ENCODE measurements at regions not wholly inside any gene's neighbourhood (a gene's known extent, or its start where the extent isn't known, plus 50 kb on each side); places are given as distances from the start of the nearest gene placed in this dataset.

DNA sequence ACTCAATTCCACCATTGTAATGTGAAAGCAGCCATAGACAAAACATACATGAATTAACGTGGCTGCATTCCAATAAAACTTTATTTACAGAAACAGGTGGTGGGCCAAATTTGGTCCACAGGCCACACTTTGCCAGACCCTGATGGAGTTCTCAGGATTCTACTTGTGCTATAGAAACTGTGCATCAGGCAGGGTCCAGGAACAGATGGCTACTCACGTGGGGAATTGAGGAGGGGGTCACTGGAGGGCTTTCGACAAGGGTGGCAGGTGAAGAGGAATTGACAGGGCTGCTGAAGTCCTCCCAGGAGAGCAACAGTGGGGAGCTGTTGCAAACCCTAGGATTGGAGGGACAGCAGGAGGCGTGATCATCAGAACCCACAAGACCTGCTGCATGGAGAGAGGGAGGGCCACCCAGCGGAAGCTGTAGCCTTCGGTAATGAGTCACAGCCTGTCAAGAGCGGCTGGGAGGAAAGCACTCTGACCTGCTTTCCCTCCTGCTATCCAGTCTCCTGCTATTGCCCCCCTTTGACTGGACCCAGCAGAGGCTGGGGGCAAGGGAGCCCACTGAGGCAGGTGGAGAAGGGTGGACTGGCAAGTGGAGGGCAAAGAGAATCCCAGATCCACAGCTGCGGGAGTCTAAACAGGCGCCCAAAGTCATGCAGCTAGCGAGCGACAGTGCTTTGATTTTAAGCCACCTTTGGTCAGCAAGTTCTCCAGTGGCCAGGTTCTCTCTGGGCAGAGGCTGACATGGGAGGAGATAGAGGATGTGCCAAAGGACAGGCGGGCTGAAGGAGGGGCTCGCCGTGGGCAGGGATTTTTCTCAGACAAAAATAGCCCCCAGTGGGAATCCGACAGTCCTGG is 138.3 kb upstream of the SMIM23 start:
- no peaks in the 10 kb centered on the region for H3K27me3 ChIP-seq (ENCODE audit: control insufficient read depth in 1 of 2, insufficient read depth in 2 of 2, low read length in 1 of 2)
- H3K4me1 ChIP-seq (ENCODE audit: control insufficient read depth in 1 of 2, insufficient read depth in 2 of 2, low read length in 2 of 2), result no peaks in the 10 kb centered on the region
- no peak overlapping the region for H3K4me3 ChIP-seq (ENCODE audit: low read length in 2 of 2)
- H3K27ac ChIP-seq (ENCODE audit: low read depth in 1 of 2, low read length in 2 of 2), result no peak overlapping the region
- 82 to 83% methylated on average over 15 of the region's 15 CpGs for WGBS, 2 donors
- intact Hi-C loops (cut with DNase I), result no loop called here
- DNase-seq (no peak), ATAC-seq (ENCODE audit: low FRiP score) (no peak)
- no peaks in the 10 kb centered on the region for H3K9me3 ChIP-seq (ENCODE audit: control insufficient read depth, low read length)
- H3K36me3 ChIP-seq (ENCODE audit: control insufficient read depth in 1 of 2, insufficient read depth in 2 of 2, low read length in 1 of 2), result no peaks in the 10 kb centered on the region

DNA sequence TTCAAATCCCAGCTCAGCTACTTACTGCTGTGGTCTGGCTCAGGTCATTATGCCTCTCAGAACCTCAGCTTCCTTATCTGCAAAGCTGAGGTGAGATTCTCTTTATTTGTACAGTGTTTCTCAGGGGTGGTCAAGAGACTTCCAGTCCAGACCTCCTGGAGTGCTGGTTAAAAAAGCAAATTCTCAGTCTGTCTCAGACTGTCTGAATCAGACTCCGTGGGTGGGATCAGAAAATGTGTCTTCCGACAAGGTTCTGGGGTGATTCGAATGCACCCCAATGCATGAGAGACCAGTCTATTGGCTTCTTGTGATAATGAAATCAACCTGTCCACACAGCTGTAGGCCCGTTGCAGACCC is 137.7 kb upstream of the SMIM23 start:
- H3K4me3 ChIP-seq (ENCODE audit: low read length in 2 of 2), result no peak overlapping the region
- ATAC-seq (ENCODE audit: low FRiP score) (no peak), DNase-seq (no peak)
- no peaks in the 10 kb centered on the region for H3K9me3 ChIP-seq (ENCODE audit: control insufficient read depth, low read length)
- intact Hi-C loops (cut with DNase I), result no loop called here
- H3K27me3 ChIP-seq (ENCODE audit: control insufficient read depth in 1 of 2, insufficient read depth in 2 of 2, low read length in 1 of 2), result no peaks in the 10 kb centered on the region
- no peaks in the 10 kb centered on the region for H3K36me3 ChIP-seq (ENCODE audit: control insufficient read depth in 1 of 2, insufficient read depth in 2 of 2, low read length in 1 of 2)
- H3K27ac ChIP-seq (ENCODE audit: low read depth in 1 of 2, low read length in 2 of 2), result no peak overlapping the region
- H3K4me1 ChIP-seq (ENCODE audit: control insufficient read depth in 1 of 2, insufficient read depth in 2 of 2, low read length in 2 of 2), result no peaks in the 10 kb centered on the region
- 89 to 99% methylated on average over 4 of the region's 4 CpGs for WGBS, 2 donors

GRCh38 chr5:171648279-171649074 is 137.1 kb upstream of the SMIM23 start:
- DNase-seq (no peak), ATAC-seq (ENCODE audit: low FRiP score) (no peak)
- H3K27ac ChIP-seq (ENCODE audit: low read depth in 1 of 2, low read length in 2 of 2), result no peak overlapping the region
- no peaks in the 10 kb centered on the region for H3K27me3 ChIP-seq (ENCODE audit: control insufficient read depth in 1 of 2, insufficient read depth in 2 of 2, low read length in 1 of 2)
- no peaks in the 10 kb centered on the region for H3K9me3 ChIP-seq (ENCODE audit: control insufficient read depth, low read length)
- intact Hi-C loops (cut with DNase I), result no loop called here
- H3K4me3 ChIP-seq (ENCODE audit: low read length in 2 of 2), result no peak overlapping the region
- no peaks in the 10 kb centered on the region for H3K4me1 ChIP-seq (ENCODE audit: control insufficient read depth in 1 of 2, insufficient read depth in 2 of 2, low read length in 2 of 2)
- WGBS, 2 donors, result 89 to 90% methylated on average over 10 of the region's 10 CpGs
- no peaks in the 10 kb centered on the region for H3K36me3 ChIP-seq (ENCODE audit: control insufficient read depth in 1 of 2, insufficient read depth in 2 of 2, low read length in 1 of 2)

DNA sequence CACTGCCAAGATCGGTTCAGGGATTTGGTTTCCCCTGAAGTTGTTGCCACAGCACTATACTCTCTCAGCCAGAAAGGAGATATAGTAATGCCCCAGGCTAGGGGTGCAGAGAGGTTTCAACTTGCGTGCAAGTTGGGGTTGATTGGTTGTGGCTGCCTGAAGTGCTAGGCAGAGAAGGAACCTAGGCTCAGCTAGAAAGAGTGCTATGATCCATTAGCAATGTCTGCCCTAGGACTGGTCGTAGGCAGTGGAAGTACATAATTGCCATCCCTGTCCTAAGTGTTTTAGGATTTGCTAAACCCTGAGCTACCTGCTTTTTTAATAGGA is 136.6 kb upstream of the SMIM23 start:
- DNase-seq (no peak), ATAC-seq (ENCODE audit: low FRiP score) (no peak)
- H3K9me3 ChIP-seq (ENCODE audit: control insufficient read depth, low read length), result no peaks in the 10 kb centered on the region
- H3K27me3 ChIP-seq (ENCODE audit: control insufficient read depth in 1 of 2, insufficient read depth in 2 of 2, low read length in 1 of 2), result no peaks in the 10 kb centered on the region
- H3K27ac ChIP-seq (ENCODE audit: low read depth in 1 of 2, low read length in 2 of 2), result no peak overlapping the region
- WGBS, 2 donors, result 79 to 83% methylated on average over 3 of the region's 3 CpGs
- H3K4me3 ChIP-seq (ENCODE audit: low read length in 2 of 2), result no peak overlapping the region
- intact Hi-C loops (cut with DNase I), result no loop called here
- H3K36me3 ChIP-seq (ENCODE audit: control insufficient read depth in 1 of 2, insufficient read depth in 2 of 2, low read length in 1 of 2), result no peaks in the 10 kb centered on the region
- H3K4me1 ChIP-seq (ENCODE audit: control insufficient read depth in 1 of 2, insufficient read depth in 2 of 2, low read length in 2 of 2), result no peaks in the 10 kb centered on the region

DNA sequence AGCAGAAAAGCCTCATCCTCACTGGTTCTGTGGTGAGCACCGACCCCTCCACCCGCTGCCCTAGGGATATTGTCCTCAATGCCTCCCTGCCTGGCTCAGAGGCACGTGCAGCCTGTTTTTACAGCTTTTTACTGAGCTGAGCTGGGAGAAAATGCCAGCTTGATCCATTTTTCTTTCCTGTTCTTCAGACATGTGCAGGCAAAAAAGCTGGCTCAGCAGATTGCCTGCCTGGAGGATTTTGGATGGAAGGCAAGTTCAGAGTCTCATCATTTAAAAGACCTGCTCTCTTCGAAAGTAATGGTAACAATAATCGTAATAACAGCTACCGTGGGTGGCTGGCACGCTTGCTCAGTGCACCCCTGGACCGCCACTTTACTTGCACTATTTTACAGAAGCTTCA is 135.0 kb upstream of the SMIM23 start:
- intact Hi-C loops (cut with DNase I), result no loop called here
- 49 to 65% methylated on average over 8 of the region's 8 CpGs for whole genome bisulfite sequencing, 2 donors

DNA sequence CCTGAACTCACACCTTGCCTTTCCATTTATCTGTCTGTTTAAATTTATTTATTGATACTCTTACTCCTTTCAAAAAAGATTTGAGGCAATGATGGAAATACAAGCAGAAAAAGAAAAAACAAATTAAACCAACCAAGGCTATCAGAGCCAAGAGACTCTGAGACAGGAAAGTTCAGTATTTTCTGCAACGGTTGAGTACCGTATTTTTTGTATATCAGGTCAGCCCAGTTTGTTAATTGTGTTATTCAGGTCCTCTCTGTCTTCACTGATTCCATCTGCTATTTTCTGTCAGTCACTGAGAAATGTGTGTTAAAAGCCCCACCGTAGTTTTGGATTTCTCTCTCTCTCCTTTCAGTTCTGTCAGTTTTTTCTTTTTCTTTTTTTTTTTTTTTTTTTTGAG is 134.5 kb upstream of the SMIM23 start:
- Histone ChIP-seq H3K27ac (ENCODE audit: low read depth in 1 of 2, low read length in 2 of 2) (no peak overlapping the region), H3K4me3 (ENCODE audit: low read length in 2 of 2) (no peak overlapping the region), H3K27me3 (ENCODE audit: control insufficient read depth in 1 of 2, insufficient read depth in 2 of 2, low read length in 1 of 2) (no peaks in the 10 kb centered on the region), H3K9me3 (ENCODE audit: control insufficient read depth, low read length) (no peaks in the 10 kb centered on the region), H3K4me1 (ENCODE audit: control insufficient read depth in 1 of 2, insufficient read depth in 2 of 2, low read length in 2 of 2) (no peaks in the 10 kb centered on the region), H3K36me3 (ENCODE audit: control insufficient read depth in 1 of 2, insufficient read depth in 2 of 2, low read length in 1 of 2) (no peaks in the 10 kb centered on the region)
- ATAC-seq (ENCODE audit: low FRiP score) (no peak), DNase-seq (no peak)
- 32 to 45% methylated on average over 3 of the region's 3 CpGs for WGBS, 2 donors
- intact Hi-C loops (cut with DNase I), result no loop called here

More for the DNA sequence above, 135.0 kb upstream of the SMIM23 start:
- Histone ChIP-seq H3K27ac (ENCODE audit: low read depth in 1 of 2, low read length in 2 of 2) (no peak overlapping the region), H3K4me1 (ENCODE audit: control insufficient read depth in 1 of 2, insufficient read depth in 2 of 2, low read length in 2 of 2) (no peaks in the 10 kb centered on the region), H3K9me3 (ENCODE audit: control insufficient read depth, low read length) (no peaks in the 10 kb centered on the region), H3K27me3 (ENCODE audit: control insufficient read depth in 1 of 2, insufficient read depth in 2 of 2, low read length in 1 of 2) (no peaks in the 10 kb centered on the region), H3K36me3 (ENCODE audit: control insufficient read depth in 1 of 2, insufficient read depth in 2 of 2, low read length in 1 of 2) (no peaks in the 10 kb centered on the region), H3K4me3 (ENCODE audit: low read length in 2 of 2) (no peak overlapping the region)
- ATAC-seq (ENCODE audit: low FRiP score) (no peak), DNase-seq (no peak)

DNA sequence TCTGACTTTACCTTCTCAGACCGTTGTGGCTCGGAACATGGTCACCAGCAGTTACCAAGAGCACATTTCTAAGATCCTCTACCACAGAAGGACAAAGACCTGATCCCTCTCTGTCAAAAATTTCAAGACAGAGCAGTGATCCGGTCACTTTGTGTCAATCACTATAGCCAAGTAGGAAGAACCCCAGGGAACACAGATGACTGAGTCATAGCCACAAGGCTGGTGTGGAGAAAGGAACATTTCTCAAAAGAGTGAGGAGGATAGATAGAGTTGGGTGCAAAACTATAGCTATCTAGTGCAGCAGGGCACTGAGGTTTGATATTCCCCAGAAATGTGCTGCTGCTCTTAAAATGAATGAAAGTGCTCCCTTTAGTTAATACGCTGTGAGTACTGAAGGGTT is 130.7 kb upstream of the SMIM23 start:
- Histone ChIP-seq H3K4me3 (ENCODE audit: low read length in 2 of 2) (no peak overlapping the region), H3K27ac (ENCODE audit: low read depth in 1 of 2, low read length in 2 of 2) (no peak overlapping the region), H3K4me1 (ENCODE audit: control insufficient read depth in 1 of 2, insufficient read depth in 2 of 2, low read length in 2 of 2) (no peaks in the 10 kb centered on the region), H3K36me3 (ENCODE audit: control insufficient read depth in 1 of 2, insufficient read depth in 2 of 2, low read length in 1 of 2) (no peaks in the 10 kb centered on the region), H3K27me3 (ENCODE audit: control insufficient read depth in 1 of 2, insufficient read depth in 2 of 2, low read length in 1 of 2) (no peaks in the 10 kb centered on the region), H3K9me3 (ENCODE audit: control insufficient read depth, low read length) (no peaks in the 10 kb centered on the region)
- no peak for DNase-seq
- ATAC-seq (ENCODE audit: low FRiP score), result no peak
- intact Hi-C loops (cut with DNase I), result no loop called here
- 73 to 96% methylated on average over 4 of the region's 4 CpGs for WGBS, 2 donors

DNA sequence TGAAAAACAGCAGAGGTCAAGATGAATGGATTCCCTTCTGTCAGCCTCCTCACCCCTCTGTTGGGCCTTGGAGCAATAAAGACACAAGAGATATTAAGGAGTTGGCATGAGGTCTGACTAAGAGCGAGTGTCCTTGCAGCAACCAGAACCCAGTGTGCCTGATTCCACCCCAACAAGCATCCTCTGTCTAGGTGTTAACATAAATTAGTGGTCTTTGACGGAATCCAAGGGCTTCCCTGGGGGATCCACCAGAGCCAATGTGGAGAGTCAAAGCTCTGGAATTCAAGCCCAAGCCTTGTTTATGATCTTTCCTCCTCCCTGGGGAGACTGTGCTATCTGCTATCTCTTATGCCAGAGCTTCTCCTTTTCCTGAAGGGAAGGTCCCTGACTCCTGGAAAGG is 128.1 kb upstream of the SMIM23 start:
- intact Hi-C loops (cut with DNase I), result no loop called here

DNA sequence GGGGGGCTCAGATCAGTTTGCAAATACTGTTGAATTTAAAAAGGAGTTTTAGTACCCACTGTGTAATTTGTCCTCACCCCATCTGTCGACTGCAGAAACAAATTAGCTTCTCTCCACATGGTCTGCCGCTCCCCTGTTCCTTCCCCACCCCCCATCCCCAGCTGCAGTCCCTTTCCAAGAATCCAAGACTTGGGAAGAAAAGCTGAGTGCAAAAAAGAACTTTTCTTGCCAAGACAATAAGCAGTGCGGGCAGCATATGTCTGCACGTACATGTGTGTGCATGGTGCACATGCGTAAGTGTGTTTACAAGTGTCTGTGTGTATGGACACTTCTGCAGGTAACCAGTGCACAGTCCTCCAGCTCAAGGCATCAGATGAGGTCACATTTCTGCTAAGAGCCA is 125.7 kb upstream of the SMIM23 start:
- 31 to 50% methylated on average over 5 of the region's 5 CpGs for WGBS, 2 donors
- Histone ChIP-seq H3K9me3 (ENCODE audit: control insufficient read depth, low read length) (no peaks in the 10 kb centered on the region), H3K4me1 (ENCODE audit: control insufficient read depth in 1 of 2, insufficient read depth in 2 of 2, low read length in 2 of 2) (peaks cover 0 to 3% of the 10 kb centered on the region in 2 donors), H3K4me3 (ENCODE audit: low read length in 2 of 2) (no peak overlapping the region), H3K36me3 (ENCODE audit: control insufficient read depth in 1 of 2, insufficient read depth in 2 of 2, low read length in 1 of 2) (no peaks in the 10 kb centered on the region), H3K27ac (ENCODE audit: low read depth in 1 of 2, low read length in 2 of 2) (no peak overlapping the region), H3K27me3 (ENCODE audit: control insufficient read depth in 1 of 2, insufficient read depth in 2 of 2, low read length in 1 of 2) (no peaks in the 10 kb centered on the region)
- DNase-seq (no peak), ATAC-seq (ENCODE audit: low FRiP score) (no peak)
- intact Hi-C loops (cut with DNase I), result no loop called here

More for the DNA sequence above, 128.1 kb upstream of the SMIM23 start:
- DNase-seq (no peak), ATAC-seq (ENCODE audit: low FRiP score) (no peak)
- H3K9me3 ChIP-seq (ENCODE audit: control insufficient read depth, low read length), result no peaks in the 10 kb centered on the region
- no peaks in the 10 kb centered on the region for H3K27me3 ChIP-seq (ENCODE audit: control insufficient read depth in 1 of 2, insufficient read depth in 2 of 2, low read length in 1 of 2)
- WGBS, 2 donors, result 89 to 90% methylated on average over 2 of the region's 2 CpGs
- H3K4me3 ChIP-seq (ENCODE audit: low read length in 2 of 2), result no peak overlapping the region
- H3K27ac ChIP-seq (ENCODE audit: low read depth in 1 of 2, low read length in 2 of 2), result no peak overlapping the region
- no peaks in the 10 kb centered on the region for H3K36me3 ChIP-seq (ENCODE audit: control insufficient read depth in 1 of 2, insufficient read depth in 2 of 2, low read length in 1 of 2)
- H3K4me1 ChIP-seq (ENCODE audit: control insufficient read depth in 1 of 2, insufficient read depth in 2 of 2, low read length in 2 of 2), result peaks cover 0 to 3% of the 10 kb centered on the region in 2 donors
